ENCODE measurements at regions not wholly inside any gene's neighbourhood (a gene's known extent, or its start where the extent isn't known, plus 50 kb on each side); places are given as distances from the start of the nearest gene placed in this dataset.

- TF ChIP-seq TEAD4 (IDR thresholded peaks at IDR 0.05; ENCODE audit: borderline replicate concordance, insufficient read depth): no peak
- no peak for TF ChIP-seq CTCF (IDR thresholded peaks at IDR 0.05)
- no peak for TF ChIP-seq EZH2phosphoT487 (IDR thresholded peaks at IDR 0.05; ENCODE audit: borderline replicate concordance, low read depth)
- TF ChIP-seq RCOR1 (IDR thresholded peaks at IDR 0.05; ENCODE audit: low read length): no peak
- no peak for TF ChIP-seq EP300 (IDR thresholded peaks at IDR 0.05; ENCODE audit: borderline replicate concordance in 1 of 2, low read depth in 1 of 2, low read length in 1 of 2)
- TF ChIP-seq TAF1 (IDR thresholded peaks at IDR 0.05; ENCODE audit: borderline replicate concordance, low read depth, low read length): no peak
- TF ChIP-seq MAX (IDR thresholded peaks at IDR 0.05; ENCODE audit: low read depth): no peak
- no peak for TF ChIP-seq POLR2AphosphoS5 (IDR thresholded peaks at IDR 0.05; ENCODE audit: low read depth, low read length)
- TF ChIP-seq USF1 (IDR thresholded peaks at IDR 0.05; ENCODE audit: borderline replicate concordance, low read depth): no peak
- TF ChIP-seq NRF1 (IDR thresholded peaks at IDR 0.05; ENCODE audit: low read depth, low read length): no peak
Measured at GRCh38 chrX:39125834-39126233, 324.6 kb downstream of the MID1IP1 start.
